Activated gamma-delta T cell treated with Interleukin-2 at 50 U/mL for 16 hours (primary cell): ENCODE measurements at regions not wholly inside any gene's neighbourhood (a gene's known extent, or its start where the extent isn't known, plus 50 kb on each side); places are given as distances from the start of the nearest gene placed in this dataset.
A peak's percentile ranks its signal among the peaks of the same experiment; 100 is the strongest.

ENCODE experiments used
- DNase-seq: peaks from one replicate; pipeline ENCODE4 v3.0.0-alpha.2; 2020

DNA sequence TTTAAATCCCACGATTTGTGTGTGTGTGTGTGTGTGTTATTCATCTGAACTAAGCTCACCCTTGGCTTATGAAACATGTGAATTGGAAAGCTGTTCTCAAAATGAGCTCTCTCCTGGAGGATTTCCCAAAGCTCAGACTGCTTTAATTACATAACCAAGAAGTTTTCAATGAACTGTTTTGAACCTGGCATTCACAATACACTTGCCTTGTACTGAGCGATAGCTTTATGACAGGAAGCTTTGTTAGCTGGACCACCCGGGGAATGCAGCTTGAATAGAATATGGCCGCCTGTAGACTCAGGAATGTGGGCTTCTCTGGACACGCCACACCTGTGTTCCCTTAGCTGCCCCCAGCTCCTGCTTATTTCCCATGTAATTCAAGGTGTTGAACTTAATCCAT, 71.4 kb upstream of the PREP start:
- no peak for DNase-seq

DNA sequence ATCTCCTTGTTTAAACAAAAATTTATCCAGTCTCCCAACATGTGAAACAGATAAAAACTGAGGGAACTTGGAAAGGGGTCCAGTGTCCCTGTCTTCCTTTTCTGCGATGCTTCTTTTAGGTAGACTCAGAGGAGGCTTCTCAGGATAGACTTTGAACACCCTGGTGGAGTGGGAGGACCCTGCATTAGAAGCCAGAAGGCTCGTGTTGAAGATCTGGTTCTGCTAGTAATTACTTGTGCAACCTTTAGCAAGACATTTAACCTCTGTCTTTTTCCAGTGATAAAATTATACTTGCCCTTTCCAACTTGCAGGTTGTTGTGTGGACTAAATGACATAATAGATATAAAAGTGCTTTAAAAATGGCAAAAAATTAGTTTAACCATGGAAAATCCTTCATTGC, 67.1 kb upstream of the PREP start:
- DNase-seq, result no peak

DNA sequence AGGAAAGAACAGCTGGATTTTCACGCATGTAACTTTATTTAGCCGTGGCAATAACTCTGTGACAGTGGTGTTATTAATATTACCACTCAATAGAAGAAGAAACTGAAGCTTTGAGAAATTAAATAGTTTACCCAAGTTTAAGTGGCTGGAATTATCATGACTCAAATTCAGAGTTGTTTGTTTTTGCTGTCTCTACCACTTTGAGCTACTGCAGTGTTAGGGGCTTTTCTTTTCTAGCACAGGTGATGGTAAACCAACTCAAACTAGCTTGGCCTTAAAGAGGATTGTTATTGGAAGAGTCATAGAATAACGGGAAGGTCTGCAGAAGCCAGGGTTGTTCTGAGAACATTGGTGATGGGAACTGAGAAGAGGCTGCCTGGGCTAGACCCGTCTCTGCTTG, 66.0 kb upstream of the PREP start:
- no peak for DNase-seq

DNA sequence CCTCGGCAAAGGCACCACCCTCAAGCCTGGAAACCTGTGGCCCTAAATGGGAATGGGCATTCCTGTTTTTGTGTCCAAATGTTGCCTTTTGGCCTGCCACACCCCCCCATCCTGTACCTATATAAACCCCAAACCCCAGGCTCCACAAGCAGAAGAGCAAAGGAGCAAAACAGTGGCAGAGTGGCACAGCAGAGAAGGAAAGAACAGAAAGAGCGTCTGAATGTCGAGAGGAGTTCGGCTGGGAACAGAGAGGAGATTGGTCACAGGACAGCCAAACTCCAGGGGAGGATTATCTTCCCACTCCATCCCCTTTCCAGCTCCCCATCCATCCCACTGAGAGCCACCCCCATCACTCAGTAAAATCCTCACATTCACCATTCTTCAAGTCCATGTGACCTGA, 58.0 kb upstream of the PREP start:
- DNase-seq, result no peak

DNA sequence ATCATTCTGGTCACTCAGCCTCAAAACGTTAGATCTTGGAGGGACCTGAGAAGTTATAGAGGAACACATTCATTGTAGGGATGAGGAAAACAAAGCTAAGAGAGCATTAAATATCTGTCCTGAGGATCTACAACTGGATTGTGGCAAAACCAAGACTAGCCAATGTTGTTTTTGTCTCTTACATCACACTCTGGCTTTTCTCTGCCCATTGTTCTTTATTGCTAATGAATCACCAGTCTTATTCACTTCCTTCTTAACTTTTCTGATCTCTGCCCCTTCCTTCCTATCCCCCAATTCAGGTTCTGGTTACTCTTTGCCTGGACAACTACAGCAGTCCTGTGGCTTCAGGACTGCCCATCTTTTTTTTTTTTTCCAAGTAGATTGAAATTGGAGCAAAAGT, 57.0 kb upstream of the PREP start:
- no peak for DNase-seq

DNA sequence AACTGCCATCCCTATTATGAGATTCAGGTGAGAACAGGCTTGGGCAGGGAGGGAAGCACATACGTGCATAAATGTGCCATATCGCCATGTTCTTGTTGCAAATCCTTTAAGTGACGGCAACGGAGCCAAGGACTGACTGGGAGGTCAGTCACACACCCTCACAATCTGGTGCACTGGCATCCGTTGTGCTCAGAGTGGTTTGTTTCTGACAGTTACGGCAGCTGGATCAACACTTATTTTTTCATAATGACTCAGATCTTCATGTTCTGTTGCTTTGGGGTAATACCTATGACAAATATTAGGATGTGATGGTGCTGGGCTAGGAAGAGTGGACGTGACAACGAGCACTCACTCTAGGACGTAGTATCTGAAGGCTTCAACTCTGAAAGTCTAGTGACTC, 56.2 kb upstream of the PREP start:
- peak; percentile 8 for DNase-seq

DNA sequence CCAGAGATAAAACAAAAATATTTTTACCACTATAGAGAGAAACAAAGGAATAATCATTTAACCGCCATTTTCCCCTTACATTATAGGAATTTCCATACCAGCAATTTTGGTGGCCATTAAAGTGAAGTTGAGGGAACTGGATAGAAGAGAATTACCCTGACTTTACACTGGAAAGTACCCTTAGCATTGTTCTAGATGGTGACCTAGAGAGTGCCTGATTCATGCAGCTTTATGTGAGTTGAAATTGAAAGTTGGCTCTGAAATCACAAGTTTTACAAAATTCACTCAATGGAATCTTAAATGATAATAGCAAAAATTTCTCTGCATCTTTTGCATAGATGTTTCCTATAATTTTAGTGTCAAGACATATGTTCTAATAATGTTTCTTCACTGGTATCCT, 55.7 kb upstream of the PREP start:
- no peak for DNase-seq

DNA sequence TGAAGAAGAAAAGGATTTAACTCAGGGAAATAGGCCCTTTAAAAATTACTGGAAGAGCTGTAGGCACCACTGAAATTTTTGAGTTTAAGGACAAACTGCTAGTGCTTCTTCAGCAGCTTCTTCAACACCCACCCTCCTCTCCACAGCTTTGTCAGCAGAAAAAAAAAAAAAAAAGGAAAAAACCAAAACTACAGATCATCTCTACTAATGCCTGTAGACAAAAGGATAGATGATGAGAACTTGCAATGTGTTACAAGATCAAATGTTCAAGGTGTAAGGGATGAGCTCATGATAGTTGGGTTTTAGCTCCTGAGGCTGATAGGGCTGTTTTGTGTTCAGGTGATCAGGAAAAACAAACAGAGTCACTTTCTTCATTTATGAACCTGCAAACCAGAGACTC, 55.2 kb upstream of the PREP start:
- DNase-seq, result no peak

DNA sequence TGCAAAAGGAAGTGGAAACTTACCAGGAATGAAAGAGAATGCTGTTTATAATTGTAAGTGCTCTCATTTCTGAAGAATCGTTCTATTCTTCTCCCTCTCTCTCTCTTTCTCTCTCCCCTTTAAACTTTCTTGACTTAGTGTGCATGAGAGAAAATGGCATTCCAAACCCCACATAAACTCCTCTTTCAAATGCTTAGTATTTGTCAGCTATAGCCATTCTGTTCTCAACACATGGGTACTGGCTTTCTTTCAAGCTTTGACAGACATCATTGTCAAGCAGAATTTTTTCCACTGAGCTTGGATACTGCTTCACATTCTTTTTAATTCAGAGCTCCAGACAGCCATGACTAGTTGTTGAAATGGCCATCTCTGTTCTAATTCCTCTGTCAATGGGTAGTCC, 51.1 kb upstream of the PREP start:
- no peak for DNase-seq

DNA sequence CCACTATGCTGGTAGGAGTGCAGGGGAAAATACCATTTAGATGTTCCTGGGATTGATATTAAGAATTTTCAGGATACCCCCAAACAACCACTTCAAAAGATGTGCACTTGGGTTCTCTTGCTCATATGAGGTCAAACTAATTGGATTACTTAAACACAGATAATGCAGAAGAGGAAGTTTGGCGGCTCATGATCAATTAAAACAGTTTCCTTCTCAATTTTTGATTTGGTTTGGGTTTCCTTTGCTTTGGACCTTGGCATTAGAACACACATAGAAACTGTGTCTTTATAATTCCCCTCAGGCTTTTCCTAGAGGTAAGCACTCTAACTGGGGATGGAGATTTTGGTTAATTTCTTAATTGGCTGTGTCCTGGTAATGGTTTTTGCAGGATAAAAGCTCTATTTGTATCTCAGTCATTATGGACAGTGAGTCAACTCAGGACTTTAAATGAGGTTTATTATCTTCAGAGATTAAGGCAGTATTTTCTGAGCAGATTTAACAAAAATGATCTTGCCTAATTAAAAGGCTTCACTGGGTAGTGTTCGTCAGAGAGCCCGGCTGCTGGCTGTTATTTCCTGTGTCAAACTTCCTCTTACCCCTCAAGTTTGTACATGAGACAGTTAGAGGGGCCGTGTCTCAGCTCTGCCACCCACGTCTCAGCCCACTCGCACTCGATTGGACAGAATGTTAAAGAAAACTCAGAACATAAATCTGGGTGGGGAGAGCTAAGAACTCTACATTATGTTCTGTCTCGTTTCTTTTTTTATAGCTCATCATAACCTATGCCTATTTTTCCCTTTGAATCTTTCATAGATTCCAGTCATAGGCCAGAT, 50.3 kb upstream of the PREP start:
- peak; percentile 51 for DNase-seq
